ENCODE measurements at regions not wholly inside any gene's neighbourhood (a gene's known extent, or its start where the extent isn't known, plus 50 kb on each side); places are given as distances from the start of the nearest gene placed in this dataset.

- H3K9me3 Mint-ChIP-seq: no peaks in the 10 kb centered on the region
- no peaks in the 10 kb centered on the region for H3K4me1 Mint-ChIP-seq (ENCODE audit: low read depth)
- H3K27ac Mint-ChIP-seq: no peak overlapping the region
- CTCF ChIA-PET: no interaction called here
- H3K27me3 Mint-ChIP-seq (ENCODE audit: low read depth): peaks cover 2% of the 10 kb centered on the region
- H3K4me3 Mint-ChIP-seq: no peak overlapping the region
- H3K36me3 Mint-ChIP-seq (ENCODE audit: low read depth): no peaks in the 10 kb centered on the region
- DNase-seq: no peak
- intact Hi-C loops (cut with micrococcal nuclease): no loop called here
Observed at GRCh38 chr17:72270273-72270924, 149.6 kb downstream of the SOX9 start.

- no peaks in the 10 kb centered on the region for H3K4me1 Mint-ChIP-seq (ENCODE audit: low read depth)
- no peaks in the 10 kb centered on the region for H3K27me3 Mint-ChIP-seq (ENCODE audit: low read depth)
- no peak overlapping the region for H3K27ac Mint-ChIP-seq
- CTCF ChIA-PET: no interaction called here
- intact Hi-C loops (cut with micrococcal nuclease): no loop called here
- DNase-seq: no peak
- peaks cover 3% of the 10 kb centered on the region for H3K9me3 Mint-ChIP-seq
- no peak overlapping the region for H3K4me3 Mint-ChIP-seq
- no peaks in the 10 kb centered on the region for H3K36me3 Mint-ChIP-seq (ENCODE audit: low read depth)
Observed at GRCh38 chr17:72271603-72272002, 150.8 kb downstream of the SOX9 start.

- DNase-seq: no peak
- Mint-ChIP-seq H3K4me3 (no peak overlapping the region), H3K4me1 (ENCODE audit: low read depth) (no peaks in the 10 kb centered on the region), H3K27ac (no peak overlapping the region), H3K27me3 (ENCODE audit: low read depth) (no peaks in the 10 kb centered on the region), H3K36me3 (ENCODE audit: low read depth) (no peaks in the 10 kb centered on the region), H3K9me3 (peaks cover 4% of the 10 kb centered on the region)
- CTCF ChIA-PET: no interaction called here
- intact Hi-C loops (cut with micrococcal nuclease): no loop called here
Observed at GRCh38 chr17:72273289-72274056, 152.7 kb downstream of the SOX9 start.

- intact Hi-C loops (cut with micrococcal nuclease): no loop called here
- Mint-ChIP-seq H3K9me3 (peaks cover 4% of the 10 kb centered on the region), H3K4me3 (no peak overlapping the region), H3K27me3 (ENCODE audit: low read depth) (peaks cover 2% of the 10 kb centered on the region), H3K27ac (no peak overlapping the region), H3K36me3 (ENCODE audit: low read depth) (no peaks in the 10 kb centered on the region), H3K4me1 (ENCODE audit: low read depth) (no peaks in the 10 kb centered on the region)
- CTCF ChIA-PET: no interaction called here
- no peak for DNase-seq
Observed at GRCh38 chr17:72274614-72275013, 153.8 kb downstream of the SOX9 start.

GRCh38 chr17:72280881-72281280 is 160.1 kb downstream of the SOX9 start:
- H3K4me3 Mint-ChIP-seq: no peak overlapping the region
- H3K27me3 Mint-ChIP-seq (ENCODE audit: low read depth): peaks cover 2% of the 10 kb centered on the region
- CTCF ChIA-PET: no interaction called here
- no peaks in the 10 kb centered on the region for H3K36me3 Mint-ChIP-seq (ENCODE audit: low read depth)
- no peaks in the 10 kb centered on the region for H3K4me1 Mint-ChIP-seq (ENCODE audit: low read depth)
- no peak overlapping the region for H3K27ac Mint-ChIP-seq
- H3K9me3 Mint-ChIP-seq: peaks cover 1% of the 10 kb centered on the region
- DNase-seq: no peak
- intact Hi-C loops (cut with micrococcal nuclease): no loop called here

GRCh38 chr17:72282439-72283029 is 161.7 kb downstream of the SOX9 start:
- Mint-ChIP-seq H3K9me3 (peaks cover 1% of the 10 kb centered on the region), H3K36me3 (ENCODE audit: low read depth) (no peaks in the 10 kb centered on the region), H3K4me3 (no peak overlapping the region), H3K4me1 (ENCODE audit: low read depth) (no peaks in the 10 kb centered on the region), H3K27ac (no peak overlapping the region), H3K27me3 (ENCODE audit: low read depth) (peaks cover 2% of the 10 kb centered on the region)
- intact Hi-C loops (cut with micrococcal nuclease): no loop called here
- CTCF ChIA-PET: no interaction called here
- no peak for DNase-seq

GRCh38 chr17:72284806-72285205 is 164.0 kb downstream of the SOX9 start:
- Mint-ChIP-seq H3K4me3 (no peak overlapping the region), H3K36me3 (ENCODE audit: low read depth) (no peaks in the 10 kb centered on the region), H3K9me3 (no peaks in the 10 kb centered on the region), H3K4me1 (ENCODE audit: low read depth) (no peaks in the 10 kb centered on the region), H3K27me3 (ENCODE audit: low read depth) (no peaks in the 10 kb centered on the region), H3K27ac (no peak overlapping the region)
- DNase-seq: no peak
- intact Hi-C loops (cut with micrococcal nuclease): no loop called here
- CTCF ChIA-PET: no interaction called here

- H3K27me3 Mint-ChIP-seq (ENCODE audit: low read depth): no peaks in the 10 kb centered on the region
- CTCF ChIA-PET: no interaction called here
Observed at GRCh38 chr17:72287586-72287985, 166.8 kb downstream of the SOX9 start.

GRCh38 chr17:72294487-72294893 is 173.7 kb downstream of the SOX9 start:
- Mint-ChIP-seq H3K9me3 (no peaks in the 10 kb centered on the region), H3K4me1 (ENCODE audit: low read depth) (no peaks in the 10 kb centered on the region), H3K4me3 (no peak overlapping the region), H3K27ac (no peak overlapping the region), H3K27me3 (ENCODE audit: low read depth) (peaks cover 2% of the 10 kb centered on the region), H3K36me3 (ENCODE audit: low read depth) (no peaks in the 10 kb centered on the region)
- DNase-seq: no peak
- intact Hi-C loops (cut with micrococcal nuclease): no loop called here
- CTCF ChIA-PET: no interaction called here

More at GRCh38 chr17:72287586-72287985, 166.8 kb downstream of the SOX9 start:
- no peak for DNase-seq
- intact Hi-C loops (cut with micrococcal nuclease): no loop called here
- Mint-ChIP-seq H3K27ac (no peak overlapping the region), H3K9me3 (no peaks in the 10 kb centered on the region), H3K36me3 (ENCODE audit: low read depth) (no peaks in the 10 kb centered on the region), H3K4me1 (ENCODE audit: low read depth) (no peaks in the 10 kb centered on the region), H3K4me3 (no peak overlapping the region)

- Mint-ChIP-seq H3K27ac (no peak overlapping the region), H3K27me3 (ENCODE audit: low read depth) (peaks cover 2% of the 10 kb centered on the region), H3K4me3 (no peak overlapping the region), H3K9me3 (no peaks in the 10 kb centered on the region), H3K36me3 (ENCODE audit: low read depth) (no peaks in the 10 kb centered on the region), H3K4me1 (ENCODE audit: low read depth) (no peaks in the 10 kb centered on the region)
- DNase-seq: no peak
- CTCF ChIA-PET: no interaction called here
- intact Hi-C loops (cut with micrococcal nuclease): no loop called here
Observed at GRCh38 chr17:72295916-72296315, 175.1 kb downstream of the SOX9 start.

- Mint-ChIP-seq H3K4me1 (ENCODE audit: low read depth) (no peaks in the 10 kb centered on the region), H3K9me3 (no peaks in the 10 kb centered on the region), H3K27me3 (ENCODE audit: low read depth) (peaks cover 2% of the 10 kb centered on the region), H3K36me3 (ENCODE audit: low read depth) (no peaks in the 10 kb centered on the region), H3K27ac (no peak overlapping the region), H3K4me3 (no peak overlapping the region)
- CTCF ChIA-PET: no interaction called here
- DNase-seq: no peak
- intact Hi-C loops (cut with micrococcal nuclease): no loop called here
Observed at GRCh38 chr17:72296456-72296855, 175.6 kb downstream of the SOX9 start.

- H3K4me1 Mint-ChIP-seq (ENCODE audit: low read depth): no peaks in the 10 kb centered on the region
- no peaks in the 10 kb centered on the region for H3K9me3 Mint-ChIP-seq
- intact Hi-C loops (cut with micrococcal nuclease): no loop called here
- no peak for DNase-seq
- peaks cover 2% of the 10 kb centered on the region for H3K27me3 Mint-ChIP-seq (ENCODE audit: low read depth)
- H3K4me3 Mint-ChIP-seq: no peak overlapping the region
- no peak overlapping the region for H3K27ac Mint-ChIP-seq
- CTCF ChIA-PET: no interaction called here
- no peaks in the 10 kb centered on the region for H3K36me3 Mint-ChIP-seq (ENCODE audit: low read depth)
Observed at GRCh38 chr17:72297326-72298115, 176.7 kb downstream of the SOX9 start.

Measured in activated naive CD4-positive, alpha-beta T cell treated with anti-CD3 and anti-CD28 coated beads for 36 hours (primary cell).